Caco-2 (cell line): ENCODE measurements at regions not wholly inside any gene's neighbourhood (a gene's known extent, or its start where the extent isn't known, plus 50 kb on each side); places are given as distances from the start of the nearest gene placed in this dataset.

Source experiments
- BruUV-seq: library from RNA; stranded (reverse); fragments of 400-500 nt; replicated peaks from 2 replicates; lab custom pipeline; 2021; lab: Mats Ljungman, UMichigan
- CTCF ChIA-PET: fragments of 300-600 bp; sonication (Branson Sonifier 250); formaldehyde crosslinking; loops from one replicate; lab custom pipeline; 2022; ENCODE audit warnings: antibody characterized with exemption; lab: Charles Lee
- POLR2A ChIA-PET: fragments of 300-600 bp; sonication (Branson Sonifier 250); formaldehyde crosslinking; loops from one replicate; lab custom pipeline; 2022; ENCODE audit warnings: antibody characterized with exemption; lab: Charles Lee
- DNase-seq, 2 experiments: peaks; one replicate each; pipeline versions ENCODE4 v3.0.0 to v3.0.0-alpha.2; 2020 to 2022
- H3K27me3 ChIP-seq: replicated peaks from 2 replicates; pipeline ENCODE4 v1.6.0; 2011; ENCODE audit warnings: low read length; ENCODE audit not compliant: control insufficient read depth, insufficient read depth
- H3K36me3 ChIP-seq: 2 replicates; pipeline ENCODE4 v1.5.1; 2011; ENCODE audit warnings: low read length; ENCODE audit not compliant: control insufficient read depth, insufficient read depth
- H3K4me1 ChIP-seq: fragments of 250-450 bp; sonication (Bioruptor Pico); 2 replicates; pipeline ENCODE4 v1.5.1; 2020; ENCODE audit warnings: mild to moderate bottlenecking
- H3K4me3 ChIP-seq: 2 replicates; pipeline ENCODE4 v1.5.1; 2011; ENCODE audit warnings: low read depth, mild to moderate bottlenecking, control low read depth, low read length
- H3K9me3 ChIP-seq: fragments of 250-450 bp; sonication (Bioruptor Pico); 2 replicates; pipeline ENCODE4 v1.5.1; 2020; ENCODE audit warnings: mild to moderate bottlenecking, moderate library complexity
- H3K27ac Mint-ChIP-seq: one replicate; pipeline ENCODE4 v1.8.0; 2022; ENCODE audit warnings: mixed read lengths; ENCODE audit not compliant: unreplicated experiment
- H3K27me3 Mint-ChIP-seq: one replicate; pipeline ENCODE4 v1.8.0; 2022; ENCODE audit warnings: mixed read lengths; ENCODE audit not compliant: insufficient read depth, unreplicated experiment
- H3K36me3 Mint-ChIP-seq: one replicate; pipeline ENCODE4 v1.8.0; 2022; ENCODE audit warnings: mild to moderate bottlenecking, mixed read lengths; ENCODE audit not compliant: insufficient read depth, unreplicated experiment
- H3K4me1 Mint-ChIP-seq: one replicate; pipeline ENCODE4 v1.8.0; 2022; ENCODE audit warnings: low read depth, mixed read lengths; ENCODE audit not compliant: unreplicated experiment
- H3K4me3 Mint-ChIP-seq: one replicate; pipeline ENCODE4 v1.8.0; 2022; ENCODE audit warnings: mild to moderate bottlenecking, moderate library complexity, mixed read lengths; ENCODE audit not compliant: unreplicated experiment
- H3K9me3 Mint-ChIP-seq: one replicate; pipeline ENCODE4 v1.8.0; 2022; ENCODE audit warnings: mixed read lengths; ENCODE audit not compliant: unreplicated experiment
- intact Hi-C: fragments of 100-400 bp; cut with micrococcal nuclease; formaldehyde crosslinking; loops from one replicate; pipeline ENCODE4 v1.10.0; 2022; ENCODE audit not compliant: unreplicated experiment
- TF ChIP-seq, protein P1 (sequence below), 2 experiments: fragments of 200-600 bp in 1 of 2; IDR thresholded peaks; 1 replicate in 1 of 2; 2 replicates in 1 of 2; pipeline versions ENCODE4 v1.5.1 to v1.8.0; 2011 to 2022; ENCODE audit warnings: antibody characterized with exemption in 1 of 2, control low read depth in 1 of 2, inconsistent platforms in 1 of 2, low read depth in 1 of 2, low read length in 1 of 2, mild to moderate bottlenecking in 1 of 2, moderate library complexity in 1 of 2; ENCODE audit not compliant: insufficient read depth in 1 of 2, severe bottlenecking in 1 of 2, unreplicated experiment in 1 of 2

DNA sequence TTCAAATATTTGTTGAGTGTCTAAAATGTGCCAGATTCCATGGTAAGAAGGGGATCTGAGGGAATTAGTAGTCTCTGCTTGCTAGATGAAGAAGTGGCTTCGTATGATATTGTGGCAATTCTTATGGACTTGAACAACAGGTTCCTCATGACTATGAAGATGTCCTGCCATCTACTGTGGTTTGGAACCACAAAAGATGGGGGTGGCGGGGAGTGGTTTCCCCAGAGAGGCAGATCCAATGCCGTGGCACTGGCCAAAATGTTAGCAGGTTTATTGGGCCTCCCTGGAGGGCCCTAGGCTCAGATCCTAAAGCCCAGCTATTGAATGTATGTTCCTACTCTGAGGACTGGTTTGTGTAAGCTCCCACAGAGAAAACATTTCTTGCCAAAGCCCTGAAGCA, 120.8 kb downstream of the RGS2 start:
- no peak overlapping the region for H3K27ac Mint-ChIP-seq
- Histone ChIP-seq H3K4me3 (no peak overlapping the region), H3K27me3 (no peaks in the 10 kb centered on the region), H3K9me3 (no peaks in the 10 kb centered on the region), H3K4me1 (no peaks in the 10 kb centered on the region), H3K36me3 (no peaks in the 10 kb centered on the region)
- TF ChIP-seq, protein P1, sequence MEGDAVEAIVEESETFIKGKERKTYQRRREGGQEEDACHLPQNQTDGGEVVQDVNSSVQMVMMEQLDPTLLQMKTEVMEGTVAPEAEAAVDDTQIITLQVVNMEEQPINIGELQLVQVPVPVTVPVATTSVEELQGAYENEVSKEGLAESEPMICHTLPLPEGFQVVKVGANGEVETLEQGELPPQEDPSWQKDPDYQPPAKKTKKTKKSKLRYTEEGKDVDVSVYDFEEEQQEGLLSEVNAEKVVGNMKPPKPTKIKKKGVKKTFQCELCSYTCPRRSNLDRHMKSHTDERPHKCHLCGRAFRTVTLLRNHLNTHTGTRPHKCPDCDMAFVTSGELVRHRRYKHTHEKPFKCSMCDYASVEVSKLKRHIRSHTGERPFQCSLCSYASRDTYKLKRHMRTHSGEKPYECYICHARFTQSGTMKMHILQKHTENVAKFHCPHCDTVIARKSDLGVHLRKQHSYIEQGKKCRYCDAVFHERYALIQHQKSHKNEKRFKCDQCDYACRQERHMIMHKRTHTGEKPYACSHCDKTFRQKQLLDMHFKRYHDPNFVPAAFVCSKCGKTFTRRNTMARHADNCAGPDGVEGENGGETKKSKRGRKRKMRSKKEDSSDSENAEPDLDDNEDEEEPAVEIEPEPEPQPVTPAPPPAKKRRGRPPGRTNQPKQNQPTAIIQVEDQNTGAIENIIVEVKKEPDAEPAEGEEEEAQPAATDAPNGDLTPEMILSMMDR (IDR thresholded peaks at IDR 0.05; ENCODE audit: insufficient read depth in 1 of 2, low read depth in 1 of 2, low read length in 1 of 2, severe bottlenecking in 1 of 2, unreplicated experiment in 1 of 2), result no peak
- DNase-seq, result no peak
- BruUV-seq, result no TSS peak
- no peaks in the 10 kb centered on the region for H3K4me1 Mint-ChIP-seq
- CTCF ChIA-PET, result interaction anchor here (0.7 kb wide), 1 partner anchor 123 kb away, joined by 3 read pairs; no protein-coding TSS in a partner anchor
- intact Hi-C loops, result no loop called here
- POLR2A ChIA-PET, result no interaction called here
- no peaks in the 10 kb centered on the region for H3K36me3 Mint-ChIP-seq
- H3K27me3 Mint-ChIP-seq, result no peaks in the 10 kb centered on the region
- no peaks in the 10 kb centered on the region for H3K9me3 Mint-ChIP-seq
- H3K4me3 Mint-ChIP-seq, result no peak overlapping the region

DNA sequence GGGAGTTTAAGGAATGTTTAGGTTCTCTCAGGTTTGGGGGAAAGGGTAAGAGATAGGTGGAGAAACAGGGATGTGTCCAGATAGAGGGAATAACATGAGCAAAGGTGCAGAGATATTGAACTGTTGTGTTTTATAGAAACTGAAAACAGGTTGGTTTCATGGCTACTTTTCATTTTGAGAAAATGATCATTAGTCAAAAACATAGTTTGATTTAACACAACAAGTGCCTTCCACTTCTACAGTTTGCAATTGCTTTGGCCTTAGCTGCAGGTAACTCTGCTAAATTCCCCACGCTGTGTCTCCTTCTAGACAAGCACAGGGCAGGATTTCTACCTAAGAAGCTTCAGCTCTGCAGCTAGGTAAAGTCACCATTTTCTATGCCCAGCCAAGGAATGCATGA, 124.9 kb downstream of the RGS2 start:
- no peaks in the 10 kb centered on the region for H3K36me3 Mint-ChIP-seq
- no peaks in the 10 kb centered on the region for H3K9me3 Mint-ChIP-seq
- no TSS peak for BruUV-seq
- DNase-seq, result no peak
- Histone ChIP-seq H3K36me3 (no peaks in the 10 kb centered on the region), H3K9me3 (no peaks in the 10 kb centered on the region), H3K4me1 (no peaks in the 10 kb centered on the region), H3K4me3 (no peak overlapping the region), H3K27me3 (no peaks in the 10 kb centered on the region)
- no peaks in the 10 kb centered on the region for H3K4me1 Mint-ChIP-seq
- intact Hi-C loops, result no loop called here
- no peak overlapping the region for H3K27ac Mint-ChIP-seq
- ChIA-PET CTCF (no interaction called here), POLR2A (no interaction called here)
- TF ChIP-seq, protein P1 (IDR thresholded peaks at IDR 0.05; ENCODE audit: insufficient read depth in 1 of 2, low read depth in 1 of 2, low read length in 1 of 2, severe bottlenecking in 1 of 2, unreplicated experiment in 1 of 2), result no peak
- no peak overlapping the region for H3K4me3 Mint-ChIP-seq
- no peaks in the 10 kb centered on the region for H3K27me3 Mint-ChIP-seq

DNA sequence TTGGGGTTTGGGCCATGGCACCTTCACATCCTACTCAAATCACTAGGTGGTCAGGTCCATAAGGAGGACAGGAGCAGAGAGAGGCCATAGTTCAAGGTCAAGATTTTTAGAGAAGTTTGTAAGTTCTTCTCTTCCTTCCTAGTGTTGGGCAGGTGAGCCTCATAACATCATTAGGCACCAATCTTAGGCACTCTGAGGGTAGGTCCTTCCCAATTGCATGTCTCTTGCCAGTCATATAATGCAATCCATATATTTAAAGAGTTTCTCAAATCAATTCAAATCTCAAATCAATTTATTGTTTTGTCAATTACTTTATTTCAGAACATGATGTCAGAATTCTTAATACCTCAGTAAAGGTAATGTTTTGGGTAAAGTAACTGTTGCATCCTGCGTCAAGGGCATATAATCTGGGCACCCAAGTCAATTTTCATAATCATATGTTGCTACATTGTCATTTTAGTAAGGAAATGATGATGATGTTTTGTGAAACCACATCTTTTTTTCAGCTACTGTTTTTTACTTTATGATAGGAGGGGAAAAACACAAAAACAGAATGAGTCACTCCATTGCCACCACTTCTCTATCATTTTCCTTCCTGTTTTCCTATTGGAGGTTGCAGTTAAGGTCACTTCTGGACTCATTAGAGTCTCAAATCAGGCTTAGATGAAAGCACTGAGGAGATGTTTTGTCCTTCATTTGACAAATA, 122.7 kb downstream of the UCHL5 start:
- TF ChIP-seq, protein P1 (IDR thresholded peaks at IDR 0.05; ENCODE audit: insufficient read depth in 1 of 2, low read depth in 1 of 2, low read length in 1 of 2, severe bottlenecking in 1 of 2, unreplicated experiment in 1 of 2), result no peak

More for the DNA sequence above, 122.7 kb downstream of the UCHL5 start:
- Mint-ChIP-seq H3K4me1 (peaks cover 5% of the 10 kb centered on the region), H3K9me3 (no peaks in the 10 kb centered on the region), H3K27ac (no peak overlapping the region), H3K4me3 (no peak overlapping the region), H3K36me3 (no peaks in the 10 kb centered on the region), H3K27me3 (no peaks in the 10 kb centered on the region)
- intact Hi-C loops, result no loop called here
- CTCF ChIA-PET, result no interaction called here
- Histone ChIP-seq H3K4me1 (peaks cover 7% of the 10 kb centered on the region), H3K4me3 (no peak overlapping the region), H3K36me3 (no peaks in the 10 kb centered on the region), H3K9me3 (no peaks in the 10 kb centered on the region), H3K27me3 (no peaks in the 10 kb centered on the region)
- POLR2A ChIA-PET, result no interaction called here
- BruUV-seq, result no TSS peak
- no peak for DNase-seq
